ENCODE measurements at regions not wholly inside any gene's neighbourhood (a gene's known extent, or its start where the extent isn't known, plus 50 kb on each side); places are given as distances from the start of the nearest gene placed in this dataset.

DNA sequence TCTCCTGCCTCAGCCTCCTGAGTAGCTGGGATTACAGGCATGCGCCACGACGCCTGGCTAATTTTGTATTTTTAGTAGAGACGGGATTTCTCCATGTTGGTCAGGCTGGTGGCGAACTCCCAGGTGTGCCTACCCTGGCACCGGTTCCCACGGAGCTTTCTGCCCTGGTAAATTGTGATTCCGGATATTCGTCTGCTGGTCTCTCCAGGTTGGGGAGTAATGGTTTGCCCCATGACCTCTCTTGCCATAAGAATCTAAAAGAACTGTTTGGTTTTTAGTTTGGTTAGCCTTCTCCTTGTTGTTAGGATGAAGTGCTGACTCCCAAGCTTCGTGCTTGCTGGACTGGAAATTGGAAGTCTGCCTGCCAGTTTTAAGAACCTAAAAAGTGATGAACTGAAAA, 223.8 kb downstream of the BCAS1 start:
- H3K27ac ChIP-seq = no peak overlapping the region
- no peak for TF ChIP-seq EZH2 (IDR thresholded peaks at IDR 0.05; ENCODE audit: insufficient read depth, poor library complexity, severe bottlenecking)
- no peak for TF ChIP-seq EZH2phosphoT487 (IDR thresholded peaks at IDR 0.05; ENCODE audit: insufficient read depth, low read depth)
- H3F3A ChIP-seq (ENCODE audit: insufficient read depth) = no peaks in the 10 kb centered on the region
- no peaks in the 10 kb centered on the region; the same call in 1 of the 2 replicates for H3K4me1 ChIP-seq (ENCODE audit: insufficient read depth)
- no peaks in the 10 kb centered on the region for H3K9me3 ChIP-seq (ENCODE audit: low read depth)
- no peaks in the 10 kb centered on the region for H4K20me1 ChIP-seq (ENCODE audit: insufficient read depth)
- H3K27me3 ChIP-seq (replicated peaks; ENCODE audit: insufficient read depth) = no peaks in the 10 kb centered on the region
- H3K4me3 ChIP-seq = no peak overlapping the region
- in situ Hi-C loops (cut with MboI) = no loop called here
- no peaks in the 10 kb centered on the region for H3K79me2 ChIP-seq (ENCODE audit: insufficient read depth)
- H3K9ac ChIP-seq = no peak overlapping the region
- 96% methylated on average over 10 of the region's 10 CpGs for WGBS, 2 experiments (ENCODE audit: low coverage in 1 of 2, low lambda C conversion rate in 2 of 2, missing lambda C conversion rate in 2 of 2)
- no peak overlapping the region for H2AFZ ChIP-seq
- DNase-seq = no peak
- H3K36me3 ChIP-seq (ENCODE audit: low read depth) = no peaks in the 10 kb centered on the region
- no peaks in the 10 kb centered on the region for H3K9me2 ChIP-seq (ENCODE audit: insufficient read depth)
- H3K4me2 ChIP-seq (ENCODE audit: unreplicated experiment) = no peak overlapping the region

DNA sequence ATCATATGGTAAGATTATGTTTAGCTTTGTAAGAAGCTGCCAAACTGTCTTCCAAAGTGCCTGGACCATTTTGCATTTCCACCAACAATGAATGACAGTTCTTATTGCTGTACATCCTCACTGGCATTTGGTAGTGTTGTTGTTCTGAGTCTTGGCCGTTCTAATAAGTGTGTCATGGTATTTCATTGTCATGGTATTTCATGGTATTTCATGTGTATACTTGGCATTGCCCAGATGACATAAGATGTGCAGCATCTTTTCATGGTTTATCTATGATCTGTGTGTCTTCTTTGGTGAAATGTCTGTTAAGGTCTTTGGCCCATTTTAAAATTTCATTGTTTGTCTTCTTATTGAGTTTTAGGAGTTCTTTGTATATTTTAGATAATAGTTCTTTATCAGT, 224.4 kb downstream of the BCAS1 start:
- Histone ChIP-seq H3K79me2 (ENCODE audit: insufficient read depth) (no peaks in the 10 kb centered on the region), H3K9me3 (ENCODE audit: low read depth) (no peaks in the 10 kb centered on the region), H3K4me1 (ENCODE audit: insufficient read depth) (no peaks in the 10 kb centered on the region; the same call in 1 of the 2 replicates), H3K27me3 (replicated peaks; ENCODE audit: insufficient read depth) (no peaks in the 10 kb centered on the region), H3K36me3 (ENCODE audit: low read depth) (no peaks in the 10 kb centered on the region), H3K9me2 (ENCODE audit: insufficient read depth) (no peaks in the 10 kb centered on the region), H3F3A (ENCODE audit: insufficient read depth) (no peaks in the 10 kb centered on the region), H3K4me3 (no peak overlapping the region), H3K4me2 (ENCODE audit: unreplicated experiment) (no peak overlapping the region), H4K20me1 (ENCODE audit: insufficient read depth) (no peaks in the 10 kb centered on the region), H2AFZ (no peak overlapping the region), H3K27ac (no peak overlapping the region), H3K9ac (no peak overlapping the region)
- in situ Hi-C loops (cut with MboI) = no loop called here
- 65 to 68% methylated on average over 1 of the region's 1 CpG for WGBS, 2 experiments (ENCODE audit: low coverage in 1 of 2, low lambda C conversion rate in 2 of 2, missing lambda C conversion rate in 2 of 2)
- DNase-seq = no peak
- TF ChIP-seq EZH2 (IDR thresholded peaks at IDR 0.05; ENCODE audit: insufficient read depth, poor library complexity, severe bottlenecking) (no peak), EZH2phosphoT487 (IDR thresholded peaks at IDR 0.05; ENCODE audit: insufficient read depth, low read depth) (no peak)

DNA sequence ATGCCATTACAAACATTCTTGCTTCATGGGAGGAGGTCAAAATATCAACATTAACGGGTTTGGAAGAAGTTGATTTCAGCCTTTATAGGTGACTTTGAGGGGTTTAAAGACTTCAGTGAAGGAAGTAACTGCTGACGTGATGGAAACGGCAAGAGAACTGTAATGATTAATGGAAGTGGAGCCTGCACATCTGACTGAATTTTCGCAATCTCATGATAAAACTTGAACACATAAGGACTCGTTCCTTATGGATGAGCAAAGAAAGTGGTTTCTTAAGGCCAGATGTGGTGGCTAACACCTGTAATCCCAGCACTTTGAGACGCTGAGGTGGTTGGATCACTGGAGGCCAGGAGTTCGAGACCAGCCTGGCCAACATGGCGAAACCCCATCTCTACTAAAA, 226.1 kb downstream of the BCAS1 start:
- H3K4me3 ChIP-seq = no peak overlapping the region
- no peaks in the 10 kb centered on the region for H4K20me1 ChIP-seq (ENCODE audit: insufficient read depth)
- DNase-seq = no peak
- in situ Hi-C loops (cut with MboI) = no loop called here
- no peaks in the 10 kb centered on the region for H3F3A ChIP-seq (ENCODE audit: insufficient read depth)
- no peaks in the 10 kb centered on the region for H3K9me2 ChIP-seq (ENCODE audit: insufficient read depth)
- H3K4me1 ChIP-seq (ENCODE audit: insufficient read depth) = no peaks in the 10 kb centered on the region; the same call in 1 of the 2 replicates
- no peak overlapping the region for H3K4me2 ChIP-seq (ENCODE audit: unreplicated experiment)
- no peak overlapping the region for H2AFZ ChIP-seq
- no peaks in the 10 kb centered on the region for H3K79me2 ChIP-seq (ENCODE audit: insufficient read depth)
- no peaks in the 10 kb centered on the region for H3K27me3 ChIP-seq (replicated peaks; ENCODE audit: insufficient read depth)
- no peaks in the 10 kb centered on the region for H3K36me3 ChIP-seq (ENCODE audit: low read depth)
- no peak for TF ChIP-seq EZH2 (IDR thresholded peaks at IDR 0.05; ENCODE audit: insufficient read depth, poor library complexity, severe bottlenecking)
- TF ChIP-seq EZH2phosphoT487 (IDR thresholded peaks at IDR 0.05; ENCODE audit: insufficient read depth, low read depth) = no peak
- H3K9me3 ChIP-seq (ENCODE audit: low read depth) = no peaks in the 10 kb centered on the region
- WGBS, 2 experiments (ENCODE audit: low coverage in 1 of 2, low lambda C conversion rate in 2 of 2, missing lambda C conversion rate in 2 of 2) = 86 to 89% methylated on average over 8 of the region's 8 CpGs
- no peak overlapping the region for H3K27ac ChIP-seq
- no peak overlapping the region for H3K9ac ChIP-seq

DNA sequence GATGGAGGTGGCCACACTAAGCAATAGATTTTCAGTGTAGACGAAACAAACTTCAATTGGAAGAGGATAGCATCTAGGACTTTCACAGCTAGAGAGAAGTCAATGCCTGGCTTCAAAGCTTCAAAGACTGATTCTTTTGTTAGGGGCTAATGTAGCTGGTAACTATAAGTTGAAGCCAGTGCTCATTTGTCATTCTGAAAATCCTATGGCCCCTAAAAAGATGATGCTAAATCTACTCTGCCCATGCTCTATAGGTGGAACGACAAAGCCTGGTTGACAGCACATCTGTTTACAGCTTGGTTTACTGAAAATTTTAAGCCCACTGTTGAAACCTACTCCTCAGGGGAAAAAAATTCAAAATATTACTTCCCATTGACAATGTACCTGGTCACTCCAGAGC, 226.7 kb downstream of the BCAS1 start:
- Histone ChIP-seq H3K9me3 (ENCODE audit: low read depth) (no peaks in the 10 kb centered on the region), H3K79me2 (ENCODE audit: insufficient read depth) (no peaks in the 10 kb centered on the region), H3K4me3 (no peak overlapping the region), H3K9ac (no peak overlapping the region), H3F3A (ENCODE audit: insufficient read depth) (no peaks in the 10 kb centered on the region), H3K9me2 (ENCODE audit: insufficient read depth) (no peaks in the 10 kb centered on the region), H3K27ac (no peak overlapping the region), H3K36me3 (ENCODE audit: low read depth) (no peaks in the 10 kb centered on the region), H3K4me1 (ENCODE audit: insufficient read depth) (no peaks in the 10 kb centered on the region; the same call in 1 of the 2 replicates), H3K27me3 (replicated peaks; ENCODE audit: insufficient read depth) (no peaks in the 10 kb centered on the region), H3K4me2 (ENCODE audit: unreplicated experiment) (no peak overlapping the region), H2AFZ (no peak overlapping the region), H4K20me1 (ENCODE audit: insufficient read depth) (no peaks in the 10 kb centered on the region)
- in situ Hi-C loops (cut with MboI) = no loop called here
- DNase-seq = no peak
- TF ChIP-seq EZH2phosphoT487 (IDR thresholded peaks at IDR 0.05; ENCODE audit: insufficient read depth, low read depth) = no peak
- no peak for TF ChIP-seq EZH2 (IDR thresholded peaks at IDR 0.05; ENCODE audit: insufficient read depth, poor library complexity, severe bottlenecking)
- WGBS, 2 experiments (ENCODE audit: low coverage in 1 of 2, low lambda C conversion rate in 2 of 2, missing lambda C conversion rate in 2 of 2) = 97 to 99% methylated on average over 2 of the region's 2 CpGs
